HepG2 (cell line): ENCODE measurements at regions not wholly inside any gene's neighbourhood (a gene's known extent, or its start where the extent isn't known, plus 50 kb on each side); places are given as distances from the start of the nearest gene placed in this dataset.

Source experiments
- ATAC-seq: fragments of 200-7000 bp; cut with Tn5 transposase; 3 replicates; pipeline ENCODE4 v1.9.1; 2020; ENCODE audit warnings: mild to moderate bottlenecking, moderate library complexity
- BruUV-seq: library from RNA; stranded (reverse); fragments of 400-500 nt; replicated peaks from 2 replicates; lab custom pipeline; 2021; lab: Mats Ljungman, UMichigan
- CTCF ChIA-PET: fragments of 300-600 bp; formaldehyde crosslinking; extraction: SDS; loops from one replicate; lab custom pipeline; 2021; ENCODE audit warnings: low total read pairs, inconsistent platforms, low intra/inter-chr PET ratio; lab: Yijun Ruan, JAX
- POLR2A ChIA-PET: fragments of 350-600 bp; sonication (Branson Sonifier 250); formaldehyde crosslinking; loops from one replicate; lab custom pipeline; 2020; ENCODE audit warnings: antibody characterized with exemption, inconsistent platforms; lab: Yijun Ruan, JAX
- DNase-seq: peaks from one replicate; pipeline ENCODE4 v3.0.0-alpha.2; 2015; ENCODE audit warnings: low spot score
- FAIRE-seq: peaks from 3 replicates; lab custom pipeline; 2011; peaks lifted over from hg19 to GRCh38; lab: Jason Lieb, UNC
- H2AFZ ChIP-seq: one replicate; pipeline ENCODE4 v1.6.1; 2011; ENCODE audit warnings: low read length, inconsistent platforms
- H3K27ac ChIP-seq: fragments of 300-600 bp; 3 replicates; pipeline ENCODE4 v1.8.0; 2011; ENCODE audit warnings: mixed run types, mild to moderate bottlenecking, mixed read lengths, low read length, inconsistent platforms; ENCODE audit not compliant: insufficient read depth; ENCODE audit errors: extremely low read length
- H3K27me3 ChIP-seq, 2 experiments: fragments of 200-600 bp in 1 of 2; 2 replicates in 1 of 2; 3 replicates in 1 of 2; pipeline versions ENCODE4 v1.6.0 to v1.8.0; 2011; ENCODE audit warnings: low read length in 2 of 2, mild to moderate bottlenecking in 2 of 2, moderate library complexity in 2 of 2, inconsistent platforms in 1 of 2; ENCODE audit not compliant: insufficient read depth in 2 of 2, control insufficient read depth in 1 of 2
- H3K36me3 ChIP-seq, 2 experiments: fragments of 200-600 bp in 1 of 2; replicated peaks in 1 of 2; 2 replicates in 1 of 2; 3 replicates in 1 of 2; pipeline versions ENCODE4 v1.5.1 to v1.8.0; 2011; ENCODE audit warnings: low read length in 2 of 2, inconsistent platforms in 1 of 2; ENCODE audit not compliant: insufficient read depth in 2 of 2, control insufficient read depth in 1 of 2
- H3K4me1 ChIP-seq: 2 replicates; pipeline ENCODE4 v1.5.1; 2012; ENCODE audit warnings: low read length, inconsistent platforms; ENCODE audit not compliant: insufficient read depth
- H3K4me2 ChIP-seq: 2 replicates; pipeline ENCODE4 v1.6.0; 2011; ENCODE audit warnings: low read depth, low read length, inconsistent platforms
- H3K4me3 ChIP-seq, 3 experiments: fragments of 200-600 bp in 1 of 3; sonication (generic), shearing (Covaris generic) in 1 of 3; replicated peaks in 1 of 3; 2 replicates each; pipeline ENCODE4 v1.5.1; 2011 to 2016; ENCODE audit warnings: low read length in 3 of 3, inconsistent platforms in 2 of 3, low read depth in 2 of 3, mild to moderate bottlenecking in 2 of 3, control low read depth in 1 of 3, mixed read lengths in 1 of 3; ENCODE audit not compliant: insufficient read depth in 1 of 3
- H3K79me2 ChIP-seq: one replicate; pipeline ENCODE4 v1.6.1; 2011; ENCODE audit warnings: low read length, inconsistent platforms; ENCODE audit not compliant: insufficient read depth
- H3K9ac ChIP-seq: 2 replicates; pipeline ENCODE4 v1.6.0; 2011; ENCODE audit warnings: mild to moderate bottlenecking, low read depth, low read length, inconsistent platforms; ENCODE audit not compliant: insufficient read depth
- H3K9me3 ChIP-seq: 2 replicates; pipeline ENCODE4 v1.5.1; 2012; ENCODE audit warnings: mild to moderate bottlenecking, low read length
- H4K20me1 ChIP-seq: 2 replicates; pipeline ENCODE4 v1.6.0; 2011; ENCODE audit warnings: inconsistent platforms, mild to moderate bottlenecking, low read length, moderate library complexity; ENCODE audit not compliant: insufficient read depth
- EZH2 ChIP-seq: conservative IDR thresholded peaks from 2 replicates; pipeline ENCODE4 v1.6.1; 2012; ENCODE audit warnings: mild to moderate bottlenecking, low read depth, low read length, moderate library complexity
- MZF1 ChIP-seq: sonication (generic); formaldehyde crosslinking; IDR thresholded peaks from 2 replicates; pipeline ENCODE4 v1.8.1; 2023; ENCODE audit warnings: mild to moderate bottlenecking, missing genetic modification reagents, borderline replicate concordance
- NCOA1 ChIP-seq: sonication (generic); formaldehyde crosslinking; IDR thresholded peaks from 2 replicates; pipeline ENCODE4 v1.9.0; 2021; ENCODE audit warnings: missing genetic modification reagents
- PHF5A ChIP-seq: IDR thresholded peaks from one replicate; pipeline ENCODE4 v1.6.1; 2018; ENCODE audit warnings: low read depth, missing genetic modification reagents; ENCODE audit not compliant: unreplicated experiment
- POGZ ChIP-seq: sonication (generic); formaldehyde crosslinking; IDR thresholded peaks from 2 replicates; pipeline ENCODE4 v1.4.0; 2020; ENCODE audit warnings: mild to moderate bottlenecking, missing genetic modification reagents
- TAF1 ChIP-seq: sonication (generic); formaldehyde crosslinking; IDR thresholded peaks from 2 replicates; pipeline ENCODE4 v1.4.0; 2020; ENCODE audit warnings: missing genetic modification reagents
- ZNF207 ChIP-seq: fragments of 450-650 bp; IDR thresholded peaks from 2 replicates; pipeline ENCODE4 v1.6.1; 2016; ENCODE audit warnings: antibody characterized with exemption, borderline replicate concordance
- ZNF7 ChIP-seq: IDR thresholded peaks from 2 replicates; pipeline ENCODE4 v1.6.1; 2016; ENCODE audit warnings: missing biosample characterization, missing genetic modification reagents
- WGBS: methylation state at CpG from one replicate; pipeline ENCODE4 v1.1.6; 2017; ENCODE audit warnings: low lambda C conversion rate; 5-methylcytosine and 5-hydroxymethylcytosine counted together
- in situ Hi-C: cut with HindIII; loops from 2 replicates; pipeline ENCODE4 v1.10.0; 2017; ENCODE audit warnings: low pct_unique_long_range_greater_than_20kb; ENCODE audit not compliant: extremely low pct_ligation_motif_present
- intact Hi-C: fragments of 100-400 bp; cut with micrococcal nuclease; formaldehyde crosslinking; loops from one replicate; pipeline ENCODE4 v1.10.0; 2022; ENCODE audit not compliant: unreplicated experiment
- TF ChIP-seq, protein P1 (sequence below): sonication (generic); formaldehyde crosslinking; IDR thresholded peaks from 2 replicates; pipeline ENCODE4 v1.4.0; 2020; ENCODE audit warnings: missing genetic modification reagents, borderline replicate concordance
- TF ChIP-seq, protein P2 (sequence below), 2 experiments: sonication (generic) in 1 of 2; formaldehyde crosslinking in 1 of 2; IDR thresholded peaks; 2 replicates each; pipeline versions ENCODE4 v1.4.0 to v1.6.1; 2016 to 2020; ENCODE audit warnings: borderline replicate concordance in 1 of 2, low read depth in 1 of 2, mild to moderate bottlenecking in 1 of 2, missing genetic modification reagents in 1 of 2

DNA sequence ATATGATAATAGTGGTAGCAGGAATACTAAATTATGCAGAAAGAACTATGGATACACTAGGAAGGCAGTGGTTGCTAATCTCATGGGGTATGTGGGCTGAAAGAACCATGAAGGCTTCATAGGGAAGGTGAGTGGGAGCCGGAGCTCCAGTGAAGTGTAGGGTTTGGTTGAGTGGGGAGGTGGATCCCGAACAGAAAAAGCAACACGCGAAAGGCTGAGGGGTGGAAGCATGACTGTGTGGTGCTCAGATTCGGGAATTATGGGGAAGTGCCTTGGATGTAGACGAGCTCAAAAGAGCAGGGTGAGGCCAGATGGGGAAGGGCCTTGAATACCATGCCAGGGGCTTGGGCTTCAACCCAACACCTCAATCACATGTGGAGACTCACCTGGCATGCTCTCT, 715.1 kb downstream of the TYW1 start:
- intact Hi-C loops, result no loop called here
- CTCF ChIA-PET, result no interaction called here
- Histone ChIP-seq H3K9ac (no peak overlapping the region), H3K36me3 (no peaks in the 10 kb centered on the region), H3K4me3 (no peak overlapping the region), H3K9me3 (no peaks in the 10 kb centered on the region), H3K4me2 (no peak overlapping the region), H3K27ac (no peak overlapping the region), H4K20me1 (no peaks in the 10 kb centered on the region), H2AFZ (no peak overlapping the region), H3K79me2 (no peaks in the 10 kb centered on the region), H3K27me3 (no peaks in the 10 kb centered on the region; a peak in 1 of 5 replicates), H3K4me1 (no peaks in the 10 kb centered on the region)
- no peak for ATAC-seq
- BruUV-seq, result no TSS peak
- FAIRE-seq, result no peak
- POLR2A ChIA-PET, result no interaction called here
- DNase-seq, result no peak
- 22% methylated on average over 6 of the region's 6 CpGs for WGBS
- in situ Hi-C loops, result no loop called here
- TF ChIP-seq ZNF207, result no peak
- TF ChIP-seq, protein P1, sequence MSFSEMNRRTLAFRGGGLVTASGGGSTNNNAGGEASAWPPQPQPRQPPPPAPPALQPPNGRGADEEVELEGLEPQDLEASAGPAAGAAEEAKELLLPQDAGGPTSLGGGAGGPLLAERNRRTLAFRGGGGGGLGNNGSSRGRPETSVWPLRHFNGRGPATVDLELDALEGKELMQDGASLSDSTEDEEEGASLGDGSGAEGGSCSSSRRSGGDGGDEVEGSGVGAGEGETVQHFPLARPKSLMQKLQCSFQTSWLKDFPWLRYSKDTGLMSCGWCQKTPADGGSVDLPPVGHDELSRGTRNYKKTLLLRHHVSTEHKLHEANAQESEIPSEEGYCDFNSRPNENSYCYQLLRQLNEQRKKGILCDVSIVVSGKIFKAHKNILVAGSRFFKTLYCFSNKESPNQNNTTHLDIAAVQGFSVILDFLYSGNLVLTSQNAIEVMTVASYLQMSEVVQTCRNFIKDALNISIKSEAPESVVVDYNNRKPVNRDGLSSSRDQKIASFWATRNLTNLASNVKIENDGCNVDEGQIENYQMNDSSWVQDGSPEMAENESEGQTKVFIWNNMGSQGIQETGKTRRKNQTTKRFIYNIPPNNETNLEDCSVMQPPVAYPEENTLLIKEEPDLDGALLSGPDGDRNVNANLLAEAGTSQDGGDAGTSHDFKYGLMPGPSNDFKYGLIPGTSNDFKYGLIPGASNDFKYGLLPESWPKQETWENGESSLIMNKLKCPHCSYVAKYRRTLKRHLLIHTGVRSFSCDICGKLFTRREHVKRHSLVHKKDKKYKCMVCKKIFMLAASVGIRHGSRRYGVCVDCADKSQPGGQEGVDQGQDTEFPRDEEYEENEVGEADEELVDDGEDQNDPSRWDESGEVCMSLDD, result no peak
- no peak for TF ChIP-seq EZH2
- TF ChIP-seq NCOA1 (CRISPR knock-in tag), result no peak
- no peak for TF ChIP-seq PHF5A (CRISPR knock-in tag)
- TF ChIP-seq ZNF7 (CRISPR knock-in tag), result no peak
- no peak for TF ChIP-seq POGZ (CRISPR knock-in tag)
- TF ChIP-seq MZF1 (CRISPR knock-in tag), result no peak
- TF ChIP-seq TAF1 (CRISPR knock-in tag), result no peak
- TF ChIP-seq, protein P2, sequence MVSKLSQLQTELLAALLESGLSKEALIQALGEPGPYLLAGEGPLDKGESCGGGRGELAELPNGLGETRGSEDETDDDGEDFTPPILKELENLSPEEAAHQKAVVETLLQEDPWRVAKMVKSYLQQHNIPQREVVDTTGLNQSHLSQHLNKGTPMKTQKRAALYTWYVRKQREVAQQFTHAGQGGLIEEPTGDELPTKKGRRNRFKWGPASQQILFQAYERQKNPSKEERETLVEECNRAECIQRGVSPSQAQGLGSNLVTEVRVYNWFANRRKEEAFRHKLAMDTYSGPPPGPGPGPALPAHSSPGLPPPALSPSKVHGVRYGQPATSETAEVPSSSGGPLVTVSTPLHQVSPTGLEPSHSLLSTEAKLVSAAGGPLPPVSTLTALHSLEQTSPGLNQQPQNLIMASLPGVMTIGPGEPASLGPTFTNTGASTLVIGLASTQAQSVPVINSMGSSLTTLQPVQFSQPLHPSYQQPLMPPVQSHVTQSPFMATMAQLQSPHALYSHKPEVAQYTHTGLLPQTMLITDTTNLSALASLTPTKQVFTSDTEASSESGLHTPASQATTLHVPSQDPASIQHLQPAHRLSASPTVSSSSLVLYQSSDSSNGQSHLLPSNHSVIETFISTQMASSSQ (IDR thresholded peaks at IDR 0.05; ENCODE audit: low read depth), result no peak
- TF ChIP-seq, protein P2 (CRISPR knock-in tag; IDR thresholded peaks at IDR 0.05; ENCODE audit: borderline replicate concordance), result no peak
